ENCODE measurements at regions not wholly inside any gene's neighbourhood (a gene's known extent, or its start where the extent isn't known, plus 50 kb on each side); places are given as distances from the start of the nearest gene placed in this dataset.

GRCh38 chr1:87927391-87928280, 599.0 kb downstream of the LMO4 start:
- DNase-seq = no peak

- DNase-seq = no peak
Measured at GRCh38 chr1:87928623-87929022, 599.9 kb downstream of the LMO4 start.

GRCh38 chr1:87929906-87930305, 601.2 kb downstream of the LMO4 start:
- no peak for DNase-seq

- DNase-seq = no peak
Measured at GRCh38 chr1:87930796-87931195, 602.1 kb downstream of the LMO4 start.

- no peak for DNase-seq
Measured at GRCh38 chr1:87933171-87933570, 604.5 kb downstream of the LMO4 start.

GRCh38 chr1:87935130-87935529, 606.5 kb downstream of the LMO4 start:
- no peak for DNase-seq

GRCh38 chr1:87937831-87938395, 609.2 kb downstream of the LMO4 start:
- DNase-seq = no peak

GRCh38 chr1:87938631-87939030, 610.0 kb downstream of the LMO4 start:
- no peak for DNase-seq

- DNase-seq = peak; percentile 55
Measured at GRCh38 chr1:87939444-87939843, 610.8 kb downstream of the LMO4 start.

GRCh38 chr1:87940421-87940820, 611.7 kb downstream of the LMO4 start:
- no peak for DNase-seq

- DNase-seq = peak; percentile 25
Measured at GRCh38 chr1:87941337-87941946, 612.8 kb downstream of the LMO4 start.

- no peak for DNase-seq
Measured at GRCh38 chr1:87942165-87942564, 613.5 kb downstream of the LMO4 start.

- DNase-seq = no peak
Measured at GRCh38 chr1:87949711-87950110, 621.0 kb downstream of the LMO4 start.

- DNase-seq = no peak
Measured at GRCh38 chr1:87950369-87950768, 621.7 kb downstream of the LMO4 start.

- DNase-seq = no peak
Measured at GRCh38 chr1:87951409-87951808, 622.7 kb downstream of the LMO4 start.

- no peak for DNase-seq
Measured at GRCh38 chr1:87951852-87952251, 623.2 kb downstream of the LMO4 start.

- no peak for DNase-seq
Measured at GRCh38 chr1:87953121-87953520, 624.4 kb downstream of the LMO4 start.

- DNase-seq = peak; percentile 6
Measured at GRCh38 chr1:87953732-87954344, 625.2 kb downstream of the LMO4 start.

- DNase-seq = no peak
Measured at GRCh38 chr1:87955038-87955437, 626.4 kb downstream of the LMO4 start.

GRCh38 chr1:87956072-87956471, 627.4 kb downstream of the LMO4 start:
- no peak for DNase-seq

- no peak for DNase-seq
Measured at GRCh38 chr1:87956750-87957149, 628.1 kb downstream of the LMO4 start.

GRCh38 chr1:87957331-87957730, 628.7 kb downstream of the LMO4 start:
- no peak for DNase-seq

GRCh38 chr1:87958201-87958600, 629.5 kb downstream of the LMO4 start:
- DNase-seq = no peak
